SK-N-MC (cell line): ENCODE measurements at regions not wholly inside any gene's neighbourhood (a gene's known extent, or its start where the extent isn't known, plus 50 kb on each side); places are given as distances from the start of the nearest gene placed in this dataset.

Experiments used
- EZH2 ChIP-seq: fragments of 200-600 bp; sonication (generic); IDR thresholded peaks from one replicate; pipeline ENCODE4 v1.6.1; 2017; ENCODE audit warnings: antibody characterized with exemption
- FOXP2 ChIP-seq: optimal IDR thresholded peaks from 2 replicates; pipeline ENCODE3; 2011; ENCODE audit warnings: mild to moderate bottlenecking, moderate library complexity; ENCODE audit not compliant: insufficient read depth; ENCODE audit errors: extremely low read length, control extremely low read depth
- POLR2AphosphoS5 ChIP-seq: IDR thresholded peaks from 2 replicates; pipeline ENCODE4 v1.6.1; 2012; ENCODE audit warnings: mild to moderate bottlenecking, low read depth, low read length, borderline replicate concordance

DNA sequence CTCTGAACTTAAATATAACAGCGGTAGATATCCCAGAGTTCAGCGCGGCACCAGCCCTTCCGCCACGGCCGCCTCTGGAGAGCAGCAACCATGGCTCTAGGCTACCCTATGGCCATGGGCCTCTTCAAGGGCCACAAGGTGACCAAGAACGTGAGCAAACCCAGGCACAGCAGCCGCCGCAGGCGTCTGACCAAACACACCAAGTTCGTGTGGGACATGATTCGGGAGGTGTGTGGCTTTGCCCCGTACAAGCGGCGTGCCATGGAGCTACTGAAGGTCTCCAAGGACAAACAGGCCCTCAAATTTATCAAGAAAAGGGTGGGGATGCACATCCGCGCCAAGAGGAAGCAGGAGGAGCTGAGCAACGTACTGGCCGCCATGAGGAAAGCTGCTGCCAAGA is 229.0 kb downstream of the ACTL7B start:
- TF ChIP-seq EZH2, result no peak
- no peak for TF ChIP-seq FOXP2
- no peak for TF ChIP-seq POLR2AphosphoS5
